ENCODE measurements at regions not wholly inside any gene's neighbourhood (a gene's known extent, or its start where the extent isn't known, plus 50 kb on each side); places are given as distances from the start of the nearest gene placed in this dataset.

DNA sequence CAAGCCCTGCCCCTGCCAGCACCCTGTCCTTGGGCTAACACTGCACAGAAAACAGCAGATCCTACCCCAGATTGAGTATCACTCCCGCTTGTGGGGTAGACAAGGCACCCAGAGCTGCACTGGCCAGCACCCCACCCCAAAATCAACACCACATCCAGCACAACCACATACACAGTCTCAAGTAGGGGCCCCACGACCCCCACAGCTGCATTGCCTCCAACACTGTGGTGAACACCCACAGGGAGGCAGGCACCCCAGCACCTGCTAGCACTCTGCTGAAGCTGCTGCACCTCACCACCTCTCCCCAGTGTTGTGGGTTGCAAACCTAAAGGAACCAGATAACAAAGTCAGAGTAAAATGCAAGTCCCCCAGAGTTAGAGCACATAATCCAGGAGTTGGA lies 589.9 kb downstream of the PCDH19 start:
- no peak overlapping the region for H3K27ac ChIP-seq
- H3K36me3 ChIP-seq (ENCODE audit: insufficient read depth) = no peaks in the 10 kb centered on the region
- no peak overlapping the region for H3K4me3 ChIP-seq (IDR thresholded peaks at IDR 0.05; ENCODE audit: insufficient read depth, low read depth, low read length)
- H2AFZ ChIP-seq (ENCODE audit: low read depth) = no peak overlapping the region
- TF ChIP-seq, protein P1, sequence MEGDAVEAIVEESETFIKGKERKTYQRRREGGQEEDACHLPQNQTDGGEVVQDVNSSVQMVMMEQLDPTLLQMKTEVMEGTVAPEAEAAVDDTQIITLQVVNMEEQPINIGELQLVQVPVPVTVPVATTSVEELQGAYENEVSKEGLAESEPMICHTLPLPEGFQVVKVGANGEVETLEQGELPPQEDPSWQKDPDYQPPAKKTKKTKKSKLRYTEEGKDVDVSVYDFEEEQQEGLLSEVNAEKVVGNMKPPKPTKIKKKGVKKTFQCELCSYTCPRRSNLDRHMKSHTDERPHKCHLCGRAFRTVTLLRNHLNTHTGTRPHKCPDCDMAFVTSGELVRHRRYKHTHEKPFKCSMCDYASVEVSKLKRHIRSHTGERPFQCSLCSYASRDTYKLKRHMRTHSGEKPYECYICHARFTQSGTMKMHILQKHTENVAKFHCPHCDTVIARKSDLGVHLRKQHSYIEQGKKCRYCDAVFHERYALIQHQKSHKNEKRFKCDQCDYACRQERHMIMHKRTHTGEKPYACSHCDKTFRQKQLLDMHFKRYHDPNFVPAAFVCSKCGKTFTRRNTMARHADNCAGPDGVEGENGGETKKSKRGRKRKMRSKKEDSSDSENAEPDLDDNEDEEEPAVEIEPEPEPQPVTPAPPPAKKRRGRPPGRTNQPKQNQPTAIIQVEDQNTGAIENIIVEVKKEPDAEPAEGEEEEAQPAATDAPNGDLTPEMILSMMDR (conservative IDR thresholded peaks at IDR 0.05; ENCODE audit: low read depth, low read length) = no peak
- H3K9ac ChIP-seq = no peak overlapping the region
- no peaks in the 10 kb centered on the region for H3K79me2 ChIP-seq (ENCODE audit: insufficient read depth, low read depth)
- no peaks in the 10 kb centered on the region for H4K20me1 ChIP-seq (ENCODE audit: insufficient read depth)
- H3K4me1 ChIP-seq (ENCODE audit: low read depth, poor library complexity, severe bottlenecking) = no peaks in the 10 kb centered on the region
- no peak overlapping the region for H3K4me2 ChIP-seq
- H3K27me3 ChIP-seq (ENCODE audit: insufficient read depth, low read depth) = no peaks in the 10 kb centered on the region

- Histone ChIP-seq H3K36me3 (ENCODE audit: insufficient read depth) (no peaks in the 10 kb centered on the region), H3K4me1 (ENCODE audit: low read depth, poor library complexity, severe bottlenecking) (no peaks in the 10 kb centered on the region), H3K4me3 (IDR thresholded peaks at IDR 0.05; ENCODE audit: insufficient read depth, low read depth, low read length) (no peak overlapping the region)
Measured at GRCh38 chrX:99800016-99800415, 610.1 kb downstream of the PCDH19 start.

GRCh38 chrX:99798936-99799335 lies 611.1 kb downstream of the PCDH19 start:
- TF ChIP-seq, protein P1 (conservative IDR thresholded peaks at IDR 0.05; ENCODE audit: low read depth, low read length) = no peak
- no peaks in the 10 kb centered on the region for H3K79me2 ChIP-seq (ENCODE audit: insufficient read depth, low read depth)
- H3K4me3 ChIP-seq (IDR thresholded peaks at IDR 0.05; ENCODE audit: insufficient read depth, low read depth, low read length) = no peak overlapping the region

More at GRCh38 chrX:99800016-99800415, 610.1 kb downstream of the PCDH19 start:
- no peak overlapping the region for H2AFZ ChIP-seq (ENCODE audit: low read depth)
- no peaks in the 10 kb centered on the region for H3K27me3 ChIP-seq (ENCODE audit: insufficient read depth, low read depth)
- no peak overlapping the region for H3K4me2 ChIP-seq
- TF ChIP-seq, protein P1 (conservative IDR thresholded peaks at IDR 0.05; ENCODE audit: low read depth, low read length) = no peak
- no peaks in the 10 kb centered on the region for H3K79me2 ChIP-seq (ENCODE audit: insufficient read depth, low read depth)
- H3K9ac ChIP-seq = no peak overlapping the region
- no peak overlapping the region for H3K27ac ChIP-seq
- no peaks in the 10 kb centered on the region for H4K20me1 ChIP-seq (ENCODE audit: insufficient read depth)

GRCh38 chrX:99795495-99795894 lies 614.6 kb downstream of the PCDH19 start:
- H3K4me1 ChIP-seq (ENCODE audit: low read depth, poor library complexity, severe bottlenecking) = no peaks in the 10 kb centered on the region
- no peak overlapping the region for H3K4me2 ChIP-seq
- no peaks in the 10 kb centered on the region for H4K20me1 ChIP-seq (ENCODE audit: insufficient read depth)
- no peak overlapping the region for H3K27ac ChIP-seq
- no peaks in the 10 kb centered on the region for H3K36me3 ChIP-seq (ENCODE audit: insufficient read depth)
- no peak overlapping the region for H3K9ac ChIP-seq
- no peak overlapping the region for H2AFZ ChIP-seq (ENCODE audit: low read depth)
- H3K4me3 ChIP-seq (IDR thresholded peaks at IDR 0.05; ENCODE audit: insufficient read depth, low read depth, low read length) = no peak overlapping the region
- H3K79me2 ChIP-seq (ENCODE audit: insufficient read depth, low read depth) = no peaks in the 10 kb centered on the region
- TF ChIP-seq, protein P1 (conservative IDR thresholded peaks at IDR 0.05; ENCODE audit: low read depth, low read length) = peak; percentile 31; the same call in 1 of the 2 replicates
- no peaks in the 10 kb centered on the region for H3K27me3 ChIP-seq (ENCODE audit: insufficient read depth, low read depth)

More at GRCh38 chrX:99798936-99799335, 611.1 kb downstream of the PCDH19 start:
- no peak overlapping the region for H3K27ac ChIP-seq
- no peak overlapping the region for H3K4me2 ChIP-seq
- no peak overlapping the region for H3K9ac ChIP-seq
- no peaks in the 10 kb centered on the region for H4K20me1 ChIP-seq (ENCODE audit: insufficient read depth)
- no peaks in the 10 kb centered on the region for H3K4me1 ChIP-seq (ENCODE audit: low read depth, poor library complexity, severe bottlenecking)
- no peaks in the 10 kb centered on the region for H3K27me3 ChIP-seq (ENCODE audit: insufficient read depth, low read depth)
- no peaks in the 10 kb centered on the region for H3K36me3 ChIP-seq (ENCODE audit: insufficient read depth)
- H2AFZ ChIP-seq (ENCODE audit: low read depth) = no peak overlapping the region

All from KMS-11 (cell line).